ENCODE measurements at regions not wholly inside any gene's neighbourhood (a gene's known extent, or its start where the extent isn't known, plus 50 kb on each side); places are given as distances from the start of the nearest gene placed in this dataset.

GRCh38 chr12:59079002-59079401, 158.7 kb upstream of the LRIG3 start:
- H3K4me3 ChIP-seq (ENCODE audit: low read depth in 1 of 2, low read length in 1 of 2) = no peak overlapping the region
- H3K36me3 ChIP-seq = no peaks in the 10 kb centered on the region
- no peaks in the 10 kb centered on the region for H3K9me3 ChIP-seq
- TF ChIP-seq, protein P1, sequence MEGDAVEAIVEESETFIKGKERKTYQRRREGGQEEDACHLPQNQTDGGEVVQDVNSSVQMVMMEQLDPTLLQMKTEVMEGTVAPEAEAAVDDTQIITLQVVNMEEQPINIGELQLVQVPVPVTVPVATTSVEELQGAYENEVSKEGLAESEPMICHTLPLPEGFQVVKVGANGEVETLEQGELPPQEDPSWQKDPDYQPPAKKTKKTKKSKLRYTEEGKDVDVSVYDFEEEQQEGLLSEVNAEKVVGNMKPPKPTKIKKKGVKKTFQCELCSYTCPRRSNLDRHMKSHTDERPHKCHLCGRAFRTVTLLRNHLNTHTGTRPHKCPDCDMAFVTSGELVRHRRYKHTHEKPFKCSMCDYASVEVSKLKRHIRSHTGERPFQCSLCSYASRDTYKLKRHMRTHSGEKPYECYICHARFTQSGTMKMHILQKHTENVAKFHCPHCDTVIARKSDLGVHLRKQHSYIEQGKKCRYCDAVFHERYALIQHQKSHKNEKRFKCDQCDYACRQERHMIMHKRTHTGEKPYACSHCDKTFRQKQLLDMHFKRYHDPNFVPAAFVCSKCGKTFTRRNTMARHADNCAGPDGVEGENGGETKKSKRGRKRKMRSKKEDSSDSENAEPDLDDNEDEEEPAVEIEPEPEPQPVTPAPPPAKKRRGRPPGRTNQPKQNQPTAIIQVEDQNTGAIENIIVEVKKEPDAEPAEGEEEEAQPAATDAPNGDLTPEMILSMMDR (IDR thresholded peaks at IDR 0.05) = no peak
- no peaks in the 10 kb centered on the region for H3K4me1 ChIP-seq (ENCODE audit: control insufficient read depth in 1 of 2, insufficient read depth in 1 of 2, low read depth in 1 of 2, low read length in 1 of 2)
- no peaks in the 10 kb centered on the region for H3K27me3 ChIP-seq
- no peak overlapping the region for H3K27ac ChIP-seq

DNA sequence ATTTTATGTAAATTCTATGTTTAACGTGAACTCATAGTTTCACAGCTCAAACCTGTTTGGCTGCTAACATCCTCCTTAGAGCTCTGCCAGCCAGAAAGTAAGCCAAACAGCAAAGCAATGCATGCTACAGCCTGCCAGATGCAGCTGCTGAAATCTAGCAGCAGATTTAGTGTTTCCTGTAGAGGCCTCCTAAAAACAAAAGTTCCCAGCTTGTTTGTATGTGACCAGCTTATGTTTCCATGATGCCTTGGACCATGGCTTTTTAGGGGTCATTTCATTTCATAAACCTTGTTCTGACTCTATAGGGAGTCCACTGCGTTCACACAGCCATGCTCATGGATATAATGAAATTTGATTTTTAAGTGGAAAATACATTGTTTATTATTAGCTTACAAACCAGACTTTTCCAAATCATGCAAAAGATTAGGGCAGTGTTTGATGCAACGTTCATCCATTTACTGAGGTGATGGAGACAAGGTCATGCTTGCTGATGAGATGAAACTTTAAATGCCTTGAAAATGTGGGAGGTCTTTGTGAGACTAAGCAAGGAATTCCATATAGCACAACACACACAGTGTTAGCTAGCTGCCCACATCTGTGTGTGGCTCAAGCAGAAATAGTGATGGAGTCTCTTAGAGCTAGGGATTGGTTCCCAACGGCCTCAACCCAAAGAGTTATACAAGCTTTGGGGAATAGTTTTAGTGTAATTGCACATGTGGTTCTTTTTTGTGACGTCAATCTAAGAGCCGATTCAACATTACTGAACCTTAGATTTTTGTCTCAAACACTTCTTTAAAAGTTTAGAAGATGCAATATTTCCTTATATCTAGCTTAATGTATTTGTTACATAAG, 157.5 kb upstream of the LRIG3 start:
- Histone ChIP-seq H3K4me1 (ENCODE audit: control insufficient read depth in 1 of 2, insufficient read depth in 1 of 2, low read depth in 1 of 2, low read length in 1 of 2) (no peaks in the 10 kb centered on the region), H3K27ac (no peak overlapping the region), H3K4me3 (ENCODE audit: low read depth in 1 of 2, low read length in 1 of 2) (no peak overlapping the region), H3K36me3 (no peaks in the 10 kb centered on the region), H3K9me3 (no peaks in the 10 kb centered on the region), H3K27me3 (no peaks in the 10 kb centered on the region)
- TF ChIP-seq, protein P1 (IDR thresholded peaks at IDR 0.05) = no peak

DNA sequence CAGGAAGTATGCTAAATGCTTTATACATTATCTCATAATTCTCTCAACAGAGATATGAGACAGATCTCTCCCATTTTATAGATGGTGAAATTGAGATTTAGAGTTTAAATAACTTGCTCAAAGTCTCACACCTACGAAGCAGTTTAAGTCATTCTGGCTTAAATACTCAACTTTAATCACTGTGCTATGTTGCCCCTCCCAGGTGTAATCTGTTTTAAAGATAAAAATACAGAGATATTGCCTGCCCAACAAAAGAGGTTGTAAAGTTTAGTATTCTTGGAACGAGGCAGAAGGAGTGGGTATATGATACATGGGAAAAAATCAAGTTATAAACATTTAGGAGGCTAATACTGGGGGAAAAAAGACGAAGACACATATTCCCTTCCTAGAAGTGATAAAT, 156.8 kb upstream of the LRIG3 start:
- no peaks in the 10 kb centered on the region for H3K4me1 ChIP-seq (ENCODE audit: control insufficient read depth in 1 of 2, insufficient read depth in 1 of 2, low read depth in 1 of 2, low read length in 1 of 2)
- no peak overlapping the region for H3K4me3 ChIP-seq (ENCODE audit: low read depth in 1 of 2, low read length in 1 of 2)
- no peak overlapping the region for H3K27ac ChIP-seq
- TF ChIP-seq, protein P1 (IDR thresholded peaks at IDR 0.05) = no peak
- no peaks in the 10 kb centered on the region for H3K9me3 ChIP-seq
- H3K36me3 ChIP-seq = no peaks in the 10 kb centered on the region
- H3K27me3 ChIP-seq = no peaks in the 10 kb centered on the region

GRCh38 chr12:59076622-59077021, 156.3 kb upstream of the LRIG3 start:
- H3K4me3 ChIP-seq (ENCODE audit: low read depth in 1 of 2, low read length in 1 of 2) = no peak overlapping the region
- H3K36me3 ChIP-seq = no peaks in the 10 kb centered on the region
- TF ChIP-seq, protein P1 (IDR thresholded peaks at IDR 0.05) = no peak
- H3K4me1 ChIP-seq (ENCODE audit: control insufficient read depth in 1 of 2, insufficient read depth in 1 of 2, low read depth in 1 of 2, low read length in 1 of 2) = no peaks in the 10 kb centered on the region
- no peaks in the 10 kb centered on the region for H3K27me3 ChIP-seq
- H3K9me3 ChIP-seq = no peaks in the 10 kb centered on the region
- H3K27ac ChIP-seq = no peak overlapping the region

GRCh38 chr12:59075968-59076490, 155.7 kb upstream of the LRIG3 start:
- Histone ChIP-seq H3K27me3 (no peaks in the 10 kb centered on the region), H3K27ac (no peak overlapping the region), H3K4me3 (ENCODE audit: low read depth in 1 of 2, low read length in 1 of 2) (no peak overlapping the region), H3K36me3 (no peaks in the 10 kb centered on the region), H3K9me3 (no peaks in the 10 kb centered on the region), H3K4me1 (ENCODE audit: control insufficient read depth in 1 of 2, insufficient read depth in 1 of 2, low read depth in 1 of 2, low read length in 1 of 2) (no peaks in the 10 kb centered on the region)
- TF ChIP-seq, protein P1 (IDR thresholded peaks at IDR 0.05) = no peak
